ENCODE measurements at regions not wholly inside any gene's neighbourhood (a gene's known extent, or its start where the extent isn't known, plus 50 kb on each side); places are given as distances from the start of the nearest gene placed in this dataset.

GRCh38 chr2:41149054-41149453, 697.2 kb upstream of the SLC8A1 start:
- Mint-ChIP-seq H3K4me1 (ENCODE audit: low read depth, unreplicated experiment) (no peaks in the 10 kb centered on the region), H3K36me3 (ENCODE audit: low read depth, unreplicated experiment) (no peaks in the 10 kb centered on the region), H3K4me3 (ENCODE audit: unreplicated experiment) (no peak overlapping the region), H3K27ac (ENCODE audit: unreplicated experiment) (no peak overlapping the region), H3K9me3 (ENCODE audit: unreplicated experiment) (no peaks in the 10 kb centered on the region), H3K27me3 (ENCODE audit: low read depth, unreplicated experiment) (no peaks in the 10 kb centered on the region)
- H3K36me3 ChIP-seq (ENCODE audit: insufficient read depth, low read length): no peaks in the 10 kb centered on the region
- no peaks in the 10 kb centered on the region for H4K20me1 ChIP-seq (ENCODE audit: insufficient read depth, low read length)
- TF ChIP-seq CTCF (IDR thresholded peaks at IDR 0.05; ENCODE audit: insufficient read depth, low read depth, low read length) (no peak), EZH2 (IDR thresholded peaks at IDR 0.05; ENCODE audit: insufficient read depth, low read length) (no peak)
- DNase-seq (ENCODE audit: low read depth) (no peak), FAIRE-seq (peak; percentile 9)
- H3K9me3 ChIP-seq (ENCODE audit: insufficient read depth, low read depth, low read length): no peaks in the 10 kb centered on the region
- no peaks in the 10 kb centered on the region for H3K4me1 ChIP-seq (ENCODE audit: insufficient read depth, low read length)
- no peak overlapping the region for H3K27ac ChIP-seq (ENCODE audit: low read depth, low read length)
- H3K27me3 ChIP-seq (ENCODE audit: insufficient read depth, low read length): no peaks in the 10 kb centered on the region
- H3K79me2 ChIP-seq (ENCODE audit: insufficient read depth, low read length): no peaks in the 10 kb centered on the region
- no peak overlapping the region for H2AFZ ChIP-seq (ENCODE audit: low read depth, low read length)
- H3K4me2 ChIP-seq (ENCODE audit: low read length): no peak overlapping the region
- no peak overlapping the region for H3K4me3 ChIP-seq (ENCODE audit: insufficient read depth, low read depth, low read length)
- no peak overlapping the region for H3K9ac ChIP-seq (ENCODE audit: low read length)

- no peaks in the 10 kb centered on the region for H3K36me3 Mint-ChIP-seq (ENCODE audit: low read depth, unreplicated experiment)
- no peaks in the 10 kb centered on the region for H3K4me1 Mint-ChIP-seq (ENCODE audit: low read depth, unreplicated experiment)
Observed at GRCh38 chr2:41151746-41152145, 699.9 kb upstream of the SLC8A1 start.

More at GRCh38 chr2:41151746-41152145, 699.9 kb upstream of the SLC8A1 start:
- Histone ChIP-seq H3K4me2 (ENCODE audit: low read length) (no peak overlapping the region), H3K36me3 (ENCODE audit: insufficient read depth, low read length) (no peaks in the 10 kb centered on the region), H4K20me1 (ENCODE audit: insufficient read depth, low read length) (no peaks in the 10 kb centered on the region), H3K27ac (ENCODE audit: low read depth, low read length) (no peak overlapping the region), H3K9me3 (ENCODE audit: insufficient read depth, low read depth, low read length) (no peaks in the 10 kb centered on the region), H3K79me2 (ENCODE audit: insufficient read depth, low read length) (no peaks in the 10 kb centered on the region), H3K9ac (ENCODE audit: low read length) (no peak overlapping the region), H2AFZ (ENCODE audit: low read depth, low read length) (no peak overlapping the region), H3K27me3 (ENCODE audit: insufficient read depth, low read length) (no peaks in the 10 kb centered on the region), H3K4me1 (ENCODE audit: insufficient read depth, low read length) (no peaks in the 10 kb centered on the region), H3K4me3 (ENCODE audit: insufficient read depth, low read depth, low read length) (no peak overlapping the region)
- no peaks in the 10 kb centered on the region for H3K9me3 Mint-ChIP-seq (ENCODE audit: unreplicated experiment)
- H3K4me3 Mint-ChIP-seq (ENCODE audit: unreplicated experiment): no peak overlapping the region
- no peaks in the 10 kb centered on the region for H3K27me3 Mint-ChIP-seq (ENCODE audit: low read depth, unreplicated experiment)
- FAIRE-seq (no peak), DNase-seq (ENCODE audit: low read depth) (no peak)
- no peak overlapping the region for H3K27ac Mint-ChIP-seq (ENCODE audit: unreplicated experiment)
- TF ChIP-seq EZH2 (IDR thresholded peaks at IDR 0.05; ENCODE audit: insufficient read depth, low read length): no peak
- no peak for TF ChIP-seq CTCF (IDR thresholded peaks at IDR 0.05; ENCODE audit: insufficient read depth, low read depth, low read length)

All from astrocyte (in vitro differentiated cells and primary cell).